ENCODE measurements at regions not wholly inside any gene's neighbourhood (a gene's known extent, or its start where the extent isn't known, plus 50 kb on each side); places are given as distances from the start of the nearest gene placed in this dataset.

GRCh38 chr6:6907286-6907685 lies 200.5 kb upstream of the RREB1 start:
- H3K9me3 ChIP-seq (ENCODE audit: control insufficient read depth, low read length, poor library complexity, severe bottlenecking), result no peaks in the 10 kb centered on the region
- Mint-ChIP-seq H3K27ac (no peak overlapping the region), H3K36me3 (ENCODE audit: low read depth) (no peaks in the 10 kb centered on the region), H3K4me3 (no peak overlapping the region), H3K27me3 (peaks cover 44% of the 10 kb centered on the region), H3K4me1 (peaks cover 5% of the 10 kb centered on the region)
- DNase-seq (no peak), ATAC-seq (no peak)

GRCh38 chr6:6908121-6908520 lies 199.6 kb upstream of the RREB1 start:
- no peaks in the 10 kb centered on the region for H3K9me3 ChIP-seq (ENCODE audit: control insufficient read depth, low read length, poor library complexity, severe bottlenecking)
- H3K4me1 Mint-ChIP-seq, result peaks cover 5% of the 10 kb centered on the region
- no peak overlapping the region for H3K4me3 Mint-ChIP-seq
- ATAC-seq (no peak), DNase-seq (no peak)
- peaks cover 47% of the 10 kb centered on the region for H3K27me3 Mint-ChIP-seq
- no peak overlapping the region for H3K27ac Mint-ChIP-seq
- no peaks in the 10 kb centered on the region for H3K36me3 Mint-ChIP-seq (ENCODE audit: low read depth)

GRCh38 chr6:6909111-6909510 lies 198.7 kb upstream of the RREB1 start:
- no peaks in the 10 kb centered on the region for H3K9me3 ChIP-seq (ENCODE audit: control insufficient read depth, low read length, poor library complexity, severe bottlenecking)
- H3K4me1 Mint-ChIP-seq, result peaks cover 5% of the 10 kb centered on the region
- no peaks in the 10 kb centered on the region for H3K36me3 Mint-ChIP-seq (ENCODE audit: low read depth)
- H3K27ac Mint-ChIP-seq, result no peak overlapping the region
- no peak for ATAC-seq
- H3K27me3 Mint-ChIP-seq, result peaks cover 40% of the 10 kb centered on the region
- no peak overlapping the region for H3K4me3 Mint-ChIP-seq
- DNase-seq, result no peak

GRCh38 chr6:6910734-6911295 lies 196.9 kb upstream of the RREB1 start:
- H3K27ac Mint-ChIP-seq, result no peak overlapping the region

GRCh38 chr6:6911391-6911790 lies 196.4 kb upstream of the RREB1 start:
- Mint-ChIP-seq H3K27me3 (peaks cover 26% of the 10 kb centered on the region), H3K4me3 (no peak overlapping the region)
- no peak for ATAC-seq

More at GRCh38 chr6:6910734-6911295, 196.9 kb upstream of the RREB1 start:
- DNase-seq (no peak), ATAC-seq (no peak)
- Mint-ChIP-seq H3K4me3 (no peak overlapping the region), H3K4me1 (peaks cover 5% of the 10 kb centered on the region), H3K27me3 (peaks cover 28% of the 10 kb centered on the region), H3K36me3 (ENCODE audit: low read depth) (no peaks in the 10 kb centered on the region)
- H3K9me3 ChIP-seq (ENCODE audit: control insufficient read depth, low read length, poor library complexity, severe bottlenecking), result no peaks in the 10 kb centered on the region

DNA sequence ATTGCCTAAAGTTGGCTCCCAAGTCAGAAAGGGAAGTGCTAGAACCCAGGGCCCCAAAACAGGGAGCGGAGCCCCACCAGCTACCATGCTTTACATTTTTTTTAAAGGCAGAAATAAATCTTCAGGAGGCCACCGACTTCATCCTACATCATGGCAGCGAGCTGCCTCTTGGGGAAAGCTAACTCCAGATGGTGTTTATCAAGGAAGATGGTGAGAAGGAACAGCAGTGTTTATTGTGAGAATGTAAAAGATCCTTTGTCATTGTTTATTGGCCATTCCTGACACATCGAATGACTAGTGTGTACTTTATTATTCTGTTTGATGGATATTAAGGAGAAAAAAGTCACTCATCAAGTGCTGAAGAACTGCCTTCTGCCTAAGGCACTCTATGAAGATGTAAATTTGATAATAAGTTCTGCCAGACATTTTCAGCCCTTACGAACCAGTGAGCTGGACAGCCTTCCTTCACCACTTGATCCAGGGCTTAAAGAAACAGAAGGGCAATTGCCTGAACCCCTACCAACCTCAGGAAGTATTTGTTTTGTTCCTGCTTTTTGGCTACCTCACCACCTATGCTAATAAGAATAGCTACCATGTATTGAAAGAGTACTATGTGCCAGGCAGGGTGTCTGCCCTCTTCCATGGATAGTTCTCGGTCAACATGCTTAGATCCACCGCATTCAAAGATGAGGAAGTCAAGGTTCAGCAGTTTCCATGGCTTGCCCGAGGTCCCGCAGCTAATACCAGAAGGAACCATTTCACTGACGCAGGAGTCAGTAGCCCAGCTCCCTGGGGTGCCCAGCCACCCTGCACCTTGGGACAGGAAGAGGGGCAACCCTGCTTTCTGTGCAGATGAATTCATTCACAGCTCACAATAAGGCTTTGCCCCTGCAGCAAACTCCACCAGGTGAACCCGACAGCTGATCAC lies 194.7 kb upstream of the RREB1 start:
- Mint-ChIP-seq H3K4me1 (peaks cover 8% of the 10 kb centered on the region), H3K4me3 (no peak overlapping the region), H3K36me3 (ENCODE audit: low read depth) (no peaks in the 10 kb centered on the region), H3K27me3 (peaks cover 32% of the 10 kb centered on the region), H3K27ac (no peak overlapping the region)
- H3K9me3 ChIP-seq (ENCODE audit: control insufficient read depth, low read length, poor library complexity, severe bottlenecking), result no peaks in the 10 kb centered on the region
- no peak for ATAC-seq
- DNase-seq, result no peak

More at GRCh38 chr6:6911391-6911790, 196.4 kb upstream of the RREB1 start:
- no peak for DNase-seq
- Mint-ChIP-seq H3K4me1 (peaks cover 5% of the 10 kb centered on the region), H3K36me3 (ENCODE audit: low read depth) (no peaks in the 10 kb centered on the region), H3K27ac (no peak overlapping the region)
- H3K9me3 ChIP-seq (ENCODE audit: control insufficient read depth, low read length, poor library complexity, severe bottlenecking), result no peaks in the 10 kb centered on the region

DNA sequence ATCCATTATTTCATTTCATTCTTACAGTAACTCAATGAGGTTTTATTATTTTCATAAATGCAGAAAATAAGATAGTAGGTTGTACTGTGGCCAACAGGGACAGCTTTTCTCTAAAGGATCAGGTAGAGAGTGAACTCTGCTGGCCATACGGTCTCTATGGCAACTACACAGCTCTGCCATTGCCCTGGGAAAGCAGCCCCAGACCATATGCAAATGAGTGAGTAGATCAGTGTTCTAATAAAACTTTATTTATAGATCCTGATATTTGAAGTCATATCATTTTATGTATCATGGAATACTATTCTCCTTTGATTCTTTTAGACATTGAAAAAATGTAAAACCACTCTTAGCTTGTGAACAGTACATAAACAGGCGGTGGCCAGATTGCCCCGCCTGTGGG lies 192.5 kb upstream of the RREB1 start:
- no peak overlapping the region for H3K27ac Mint-ChIP-seq
- peaks cover 5% of the 10 kb centered on the region for H3K4me1 Mint-ChIP-seq
- DNase-seq (no peak), ATAC-seq (no peak)
- H3K36me3 Mint-ChIP-seq (ENCODE audit: low read depth), result no peaks in the 10 kb centered on the region
- H3K27me3 Mint-ChIP-seq, result peaks cover 27% of the 10 kb centered on the region
- no peak overlapping the region for H3K4me3 Mint-ChIP-seq
- H3K9me3 ChIP-seq (ENCODE audit: control insufficient read depth, low read length, poor library complexity, severe bottlenecking), result no peaks in the 10 kb centered on the region

GRCh38 chr6:6915813-6916547 lies 191.8 kb upstream of the RREB1 start:
- Mint-ChIP-seq H3K27me3 (peaks cover 34% of the 10 kb centered on the region), H3K4me3 (no peak overlapping the region), H3K4me1 (peaks cover 5% of the 10 kb centered on the region), H3K36me3 (ENCODE audit: low read depth) (no peaks in the 10 kb centered on the region), H3K27ac (no peak overlapping the region)
- no peaks in the 10 kb centered on the region for H3K9me3 ChIP-seq (ENCODE audit: control insufficient read depth, low read length, poor library complexity, severe bottlenecking)
- DNase-seq (no peak), ATAC-seq (no peak)

DNA sequence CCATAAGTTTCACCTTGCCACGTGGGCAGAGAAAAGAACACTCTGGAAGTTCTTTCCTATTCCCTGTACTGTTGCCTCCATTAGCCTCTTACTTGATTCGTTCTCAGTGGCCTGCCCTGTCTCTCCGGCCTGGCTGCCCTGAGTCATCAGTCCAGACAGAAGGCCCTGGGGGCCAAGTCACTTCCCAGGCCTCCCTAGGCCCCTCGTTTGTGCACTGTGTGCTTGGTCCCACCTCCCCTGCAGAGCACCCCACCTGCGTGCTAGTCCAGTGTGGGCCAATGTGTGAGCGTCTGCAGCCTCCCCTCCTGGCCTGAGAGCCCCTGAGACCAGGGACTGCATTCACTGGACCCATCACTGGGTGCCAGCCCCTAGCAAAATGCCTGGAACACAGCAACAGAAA lies 191.2 kb upstream of the RREB1 start:
- Mint-ChIP-seq H3K4me3 (no peak overlapping the region), H3K27me3 (peaks cover 38% of the 10 kb centered on the region), H3K36me3 (ENCODE audit: low read depth) (no peaks in the 10 kb centered on the region), H3K4me1 (peaks cover 5% of the 10 kb centered on the region), H3K27ac (no peak overlapping the region)
- H3K9me3 ChIP-seq (ENCODE audit: control insufficient read depth, low read length, poor library complexity, severe bottlenecking), result no peaks in the 10 kb centered on the region
- ATAC-seq (no peak), DNase-seq (no peak)

GRCh38 chr6:6918216-6918983 lies 189.4 kb upstream of the RREB1 start:
- H3K9me3 ChIP-seq (ENCODE audit: control insufficient read depth, low read length, poor library complexity, severe bottlenecking), result no peaks in the 10 kb centered on the region
- ATAC-seq, result peak; percentile 37
- DNase-seq, result no peak
- Mint-ChIP-seq H3K4me1 (peaks cover 3% of the 10 kb centered on the region), H3K4me3 (no peak overlapping the region), H3K27ac (no peak overlapping the region), H3K27me3 (peaks cover 27% of the 10 kb centered on the region), H3K36me3 (ENCODE audit: low read depth) (no peaks in the 10 kb centered on the region)

DNA sequence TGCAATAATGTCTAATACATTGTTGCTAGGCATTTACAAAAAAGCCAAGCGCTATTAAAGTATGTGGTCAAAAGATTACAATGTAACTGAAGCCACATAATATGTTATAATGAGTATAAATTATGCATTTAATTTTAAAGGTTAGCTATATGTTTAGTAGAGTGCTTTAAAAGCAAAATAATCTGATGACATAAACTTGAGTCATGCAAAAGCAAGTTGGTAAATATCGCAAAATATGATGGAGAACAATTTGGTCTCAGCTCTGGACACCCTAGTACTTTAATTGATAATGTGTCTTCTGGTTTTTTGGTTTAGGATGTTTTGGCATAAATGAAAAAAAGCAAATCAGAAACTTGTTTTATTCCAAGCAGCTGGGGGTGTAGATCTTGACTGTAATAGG lies 188.6 kb upstream of the RREB1 start:
- no peak overlapping the region for H3K4me3 Mint-ChIP-seq
- DNase-seq (no peak), ATAC-seq (no peak)
- H3K4me1 Mint-ChIP-seq, result peaks cover 3% of the 10 kb centered on the region
- H3K27ac Mint-ChIP-seq, result no peak overlapping the region
- H3K27me3 Mint-ChIP-seq, result peaks cover 33% of the 10 kb centered on the region
- H3K9me3 ChIP-seq (ENCODE audit: control insufficient read depth, low read length, poor library complexity, severe bottlenecking), result no peaks in the 10 kb centered on the region
- no peaks in the 10 kb centered on the region for H3K36me3 Mint-ChIP-seq (ENCODE audit: low read depth)

- Mint-ChIP-seq H3K4me1 (peaks cover 3% of the 10 kb centered on the region), H3K27me3 (peaks cover 41% of the 10 kb centered on the region), H3K4me3 (no peak overlapping the region), H3K36me3 (ENCODE audit: low read depth) (no peaks in the 10 kb centered on the region), H3K27ac (no peak overlapping the region)
- DNase-seq (no peak), ATAC-seq (no peak)
- H3K9me3 ChIP-seq (ENCODE audit: control insufficient read depth, low read length, poor library complexity, severe bottlenecking), result no peaks in the 10 kb centered on the region
These were observed 187.4 kb upstream of the RREB1 start for GRCh38 chr6:6920114-6920986.

All from T-helper 17 cell (primary cell).